MCF 10A (cell line): ENCODE measurements at regions not wholly inside any gene's neighbourhood (a gene's known extent, or its start where the extent isn't known, plus 50 kb on each side); places are given as distances from the start of the nearest gene placed in this dataset.

Source experiments
- BruUV-seq: library from RNA; stranded (reverse); fragments of 400-500 nt; replicated peaks from 2 replicates; lab custom pipeline; 2021; lab: Mats Ljungman, UMichigan
- CTCF ChIA-PET: fragments of 300-600 bp; sonication (Branson Sonifier 250); formaldehyde crosslinking; extraction: SDS; loops from one replicate; lab custom pipeline; 2021; ENCODE audit warnings: antibody characterized with exemption, inconsistent platforms; lab: Yijun Ruan, JAX
- POLR2A ChIA-PET: fragments of 300-600, 350-650 bp; sonication (Branson Sonifier 250); formaldehyde crosslinking; extraction: SDS; loops from one replicate; lab custom pipeline; 2020; ENCODE audit warnings: antibody characterized with exemption, inconsistent platforms; lab: Yijun Ruan, JAX
- DNase-seq: peaks from one replicate; pipeline ENCODE4 v3.0.0-alpha.2; 2018; ENCODE audit not compliant: unreplicated experiment
- H3K27ac Mint-ChIP-seq: one replicate; pipeline ENCODE4 v1.8.0; 2022; ENCODE audit warnings: mild to moderate bottlenecking, low read depth, mixed read lengths; ENCODE audit not compliant: unreplicated experiment
- H3K27me3 Mint-ChIP-seq: one replicate; pipeline ENCODE4 v1.8.0; 2022; ENCODE audit warnings: mixed read lengths; ENCODE audit not compliant: insufficient read depth, unreplicated experiment
- H3K36me3 Mint-ChIP-seq: one replicate; pipeline ENCODE4 v1.8.0; 2022; ENCODE audit warnings: mild to moderate bottlenecking, moderate library complexity, mixed read lengths; ENCODE audit not compliant: insufficient read depth, unreplicated experiment
- H3K4me1 Mint-ChIP-seq: one replicate; pipeline ENCODE4 v1.8.0; 2022; ENCODE audit warnings: mixed read lengths; ENCODE audit not compliant: insufficient read depth, unreplicated experiment
- H3K4me3 Mint-ChIP-seq: one replicate; pipeline ENCODE4 v1.8.0; 2022; ENCODE audit warnings: mild to moderate bottlenecking, moderate library complexity, mixed read lengths; ENCODE audit not compliant: unreplicated experiment
- H3K9me3 Mint-ChIP-seq: one replicate; pipeline ENCODE4 v1.8.0; 2022; ENCODE audit warnings: mixed read lengths; ENCODE audit not compliant: unreplicated experiment
- CTCF ChIP-seq: fragments of 200-600 bp; IDR thresholded peaks from one replicate; pipeline ENCODE4 v1.8.0; 2022; ENCODE audit warnings: antibody characterized with exemption, mild to moderate bottlenecking; ENCODE audit not compliant: unreplicated experiment
- intact Hi-C: fragments of 100-400 bp; cut with micrococcal nuclease; formaldehyde crosslinking; loops from 2 replicates; pipeline ENCODE4 v1.14.1; 2022

GRCh38 chr11:106621484-106621883 lies 396.8 kb downstream of the GUCY1A2 start:
- Mint-ChIP-seq H3K4me1 (peaks cover 5% of the 10 kb centered on the region), H3K9me3 (peaks cover 7% of the 10 kb centered on the region), H3K36me3 (no peaks in the 10 kb centered on the region), H3K4me3 (no peak overlapping the region), H3K27me3 (no peaks in the 10 kb centered on the region), H3K27ac (no peak overlapping the region)
- intact Hi-C loops: no loop called here
- no peak for DNase-seq
- ChIA-PET CTCF (interaction anchor here (0.6 to 0.7 kb wide), 2 partner anchors 74 to 409 kb away, joined by 3 read pairs; no protein-coding TSS in a partner anchor), POLR2A (no interaction called here)
- TF ChIP-seq CTCF: no peak
- BruUV-seq: no TSS peak
